GM23338 (cell line): ENCODE measurements at regions not wholly inside any gene's neighbourhood (a gene's known extent, or its start where the extent isn't known, plus 50 kb on each side); places are given as distances from the start of the nearest gene placed in this dataset.

ENCODE experiments used
- ATAC-seq: fragments of 200-7000 bp; cut with Tn5 transposase; 3 replicates; pipeline ENCODE4 v1.9.1; 2020
- DNase-seq: peaks from one replicate; pipeline ENCODE4 v3.0.0-alpha.2; 2015; ENCODE audit warnings: low spot score
- H2AFZ ChIP-seq: fragments of 200-600 bp; sonication (generic); 2 replicates; pipeline ENCODE4 v1.8.0; 2016; ENCODE audit warnings: antibody characterized with exemption, mild to moderate bottlenecking, moderate library complexity
- H3F3A ChIP-seq: fragments of 200-600 bp; sonication (generic); replicated peaks from 2 replicates; pipeline ENCODE4 v1.8.0; 2017; ENCODE audit warnings: antibody characterized with exemption, mixed run types, low read depth
- H3K27ac ChIP-seq: fragments of 200-600 bp; sonication (generic); 2 replicates; pipeline ENCODE4 v1.6.1; 2016; ENCODE audit warnings: low read depth
- H3K27me3 ChIP-seq: fragments of 200-600 bp; sonication (generic); 2 replicates; pipeline ENCODE4 v1.8.0; 2016; ENCODE audit warnings: mild to moderate bottlenecking, mixed run types, moderate library complexity; ENCODE audit not compliant: insufficient read depth
- H3K36me3 ChIP-seq: fragments of 200-600 bp; sonication (generic); 2 replicates; pipeline ENCODE4 v1.8.0; 2016; ENCODE audit warnings: mild to moderate bottlenecking; ENCODE audit not compliant: insufficient read depth
- H3K4me1 ChIP-seq: fragments of 200-600 bp; sonication (generic); 2 replicates; pipeline ENCODE4 v1.8.0; 2016; ENCODE audit warnings: mild to moderate bottlenecking, moderate library complexity; ENCODE audit not compliant: insufficient read depth
- H3K4me2 ChIP-seq: fragments of 200-600 bp; sonication (generic); 2 replicates; pipeline ENCODE4 v1.7.1; 2017; ENCODE audit warnings: mixed run types
- H3K4me3 ChIP-seq: fragments of 200-600 bp; sonication (generic); 2 replicates; pipeline ENCODE4 v1.6.1; 2016; ENCODE audit warnings: mixed run types
- H3K79me2 ChIP-seq: fragments of 200-600 bp; sonication (generic); replicated peaks from 2 replicates; pipeline ENCODE4 v1.8.0; 2017; ENCODE audit warnings: mild to moderate bottlenecking; ENCODE audit not compliant: insufficient read depth
- H3K9me2 ChIP-seq: fragments of 200-600 bp; sonication (generic); 2 replicates; pipeline ENCODE4 v1.8.0; 2017; ENCODE audit not compliant: insufficient read depth
- H4K20me1 ChIP-seq: fragments of 200-600 bp; sonication (generic); replicated peaks from 2 replicates; pipeline ENCODE4 v1.8.0; 2017; ENCODE audit warnings: mild to moderate bottlenecking; ENCODE audit not compliant: insufficient read depth
- H3K27ac Mint-ChIP-seq: 2 replicates; pipeline ENCODE4 v1.8.0; 2020; ENCODE audit warnings: inconsistent platforms, mild to moderate bottlenecking, moderate library complexity, mixed read lengths
- H3K27me3 Mint-ChIP-seq: 3 replicates; pipeline ENCODE4 v1.8.0; 2022; ENCODE audit warnings: low read depth, mild to moderate bottlenecking, moderate library complexity, mixed read lengths, inconsistent platforms; ENCODE audit not compliant: insufficient read depth, poor library complexity
- H3K36me3 Mint-ChIP-seq: 3 replicates; pipeline ENCODE4 v1.8.0; 2021; ENCODE audit warnings: low read depth, mild to moderate bottlenecking, inconsistent platforms, moderate library complexity, mixed read lengths
- H3K4me1 Mint-ChIP-seq: 3 replicates; pipeline ENCODE4 v1.8.0; 2020; ENCODE audit warnings: mild to moderate bottlenecking, inconsistent platforms, mixed read lengths
- H3K4me3 Mint-ChIP-seq: 3 replicates; pipeline ENCODE4 v1.8.0; 2021; ENCODE audit warnings: moderate library complexity, mild to moderate bottlenecking, inconsistent platforms, mixed read lengths
- H3K9me3 Mint-ChIP-seq: 3 replicates; pipeline ENCODE4 v1.8.0; 2020; ENCODE audit warnings: moderate library complexity, mild to moderate bottlenecking, inconsistent platforms, mixed read lengths
- CREB1 ChIP-seq: fragments of 250-450 bp; sonication (Bioruptor Pico); IDR thresholded peaks from 2 replicates; pipeline ENCODE4 v1.5.0; 2020; ENCODE audit warnings: low read depth, mild to moderate bottlenecking, moderate library complexity
- EZH2 ChIP-seq: fragments of 200-600 bp; sonication (generic); IDR thresholded peaks from one replicate; pipeline ENCODE4 v1.8.0; 2017; ENCODE audit warnings: antibody characterized with exemption, mild to moderate bottlenecking, low read depth; ENCODE audit not compliant: unreplicated experiment
- JUNB ChIP-seq: IDR thresholded peaks from one replicate; pipeline ENCODE4 v1.6.1; 2016; ENCODE audit warnings: antibody characterized with exemption; ENCODE audit not compliant: unreplicated experiment
- NANOG ChIP-seq: IDR thresholded peaks from 2 replicates; pipeline ENCODE4 v1.6.1; 2016; ENCODE audit warnings: antibody characterized with exemption, borderline replicate concordance
- POLR2AphosphoS5 ChIP-seq: IDR thresholded peaks from 2 replicates; pipeline ENCODE4 v1.6.1; 2016; ENCODE audit warnings: antibody characterized with exemption, low read depth
- STAT1 ChIP-seq: IDR thresholded peaks from one replicate; pipeline ENCODE4 v1.6.1; 2016; ENCODE audit warnings: antibody characterized with exemption; ENCODE audit not compliant: unreplicated experiment
- ZNF114 ChIP-seq: fragments of 250-450 bp; sonication (Bioruptor Pico); IDR thresholded peaks from 2 replicates; pipeline ENCODE4 v1.5.0; 2020; ENCODE audit warnings: mild to moderate bottlenecking, moderate library complexity
- ZNF331 ChIP-seq: fragments of 250-450 bp; sonication (Bioruptor Pico); IDR thresholded peaks from 2 replicates; pipeline ENCODE4 v1.5.0; 2020; ENCODE audit warnings: low read depth, mild to moderate bottlenecking, moderate library complexity
- TF ChIP-seq, protein P1 (sequence below): fragments of 250-450 bp; sonication (Bioruptor Pico); IDR thresholded peaks from 2 replicates; pipeline ENCODE4 v1.5.0; 2020; ENCODE audit warnings: mild to moderate bottlenecking, moderate library complexity
- TF ChIP-seq, protein P2 (sequence below), 2 experiments: fragments of 200-600 bp in 1 of 2; sonication (generic) in 1 of 2; conservative IDR thresholded peaks; 2 replicates each; pipeline versions ENCODE4 v1.5.1 to v1.6.1; 2016 to 2017; ENCODE audit warnings: antibody characterized with exemption in 2 of 2, low read depth in 2 of 2, mild to moderate bottlenecking in 2 of 2, moderate library complexity in 1 of 2
- TF ChIP-seq, protein P3 (sequence below): IDR thresholded peaks from 2 replicates; pipeline ENCODE4 v1.6.1; 2016; ENCODE audit warnings: antibody characterized with exemption

DNA sequence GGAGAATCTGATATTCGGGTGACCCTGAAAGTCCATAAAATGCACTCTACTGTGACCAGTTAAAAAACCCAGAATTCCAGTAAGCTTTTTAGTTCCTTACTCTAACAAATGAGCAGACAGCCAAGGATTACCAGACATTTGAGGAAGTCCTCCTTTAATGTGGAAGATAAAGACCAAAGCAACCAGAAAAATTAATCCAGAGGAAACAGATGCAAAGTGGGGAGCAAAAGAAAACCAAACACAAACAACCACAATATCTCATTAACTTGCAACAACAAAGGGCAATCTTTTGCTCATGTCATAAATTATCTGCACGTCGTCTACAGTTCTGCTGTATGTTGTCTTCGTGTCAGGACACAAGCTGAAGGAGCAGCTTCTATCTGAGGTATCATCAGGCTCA, 164.4 kb downstream of the PJA1 start:
- Histone ChIP-seq H2AFZ (no peak overlapping the region), H3F3A (no peaks in the 10 kb centered on the region), H3K79me2 (no peaks in the 10 kb centered on the region), H3K4me2 (no peak overlapping the region), H3K4me3 (no peak overlapping the region), H3K4me1 (no peaks in the 10 kb centered on the region), H3K36me3 (no peaks in the 10 kb centered on the region), H4K20me1 (no peaks in the 10 kb centered on the region), H3K9me2 (no peaks in the 10 kb centered on the region), H3K27ac (no peak overlapping the region), H3K27me3 (no peaks in the 10 kb centered on the region)
- TF ChIP-seq CREB1, result no peak
- no peak for TF ChIP-seq NANOG
- Mint-ChIP-seq H3K27ac (no peak overlapping the region), H3K9me3 (no peaks in the 10 kb centered on the region), H3K27me3 (peaks cover under 1% of the 10 kb centered on the region), H3K36me3 (no peaks in the 10 kb centered on the region), H3K4me1 (no peaks in the 10 kb centered on the region), H3K4me3 (no peak overlapping the region)
- no peak for ATAC-seq
- DNase-seq, result no peak

DNA sequence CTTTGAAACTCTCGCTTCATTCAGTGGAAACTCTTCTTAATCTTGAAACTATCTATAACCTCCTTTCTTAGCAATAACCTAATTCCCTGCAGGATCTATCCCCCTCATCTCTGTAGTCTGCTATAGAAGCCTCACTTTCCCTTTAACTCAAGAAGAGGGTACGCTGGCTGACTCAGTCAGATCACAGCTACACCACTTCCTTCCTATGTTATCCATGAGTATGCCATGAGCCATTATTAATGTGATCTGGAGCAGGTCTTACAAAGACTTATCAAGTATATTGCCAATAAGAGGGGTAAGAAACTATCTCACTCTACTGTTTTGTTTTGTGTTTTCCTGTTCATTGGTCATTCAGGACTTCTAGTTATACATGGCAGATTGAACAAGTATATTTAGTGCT, 165.3 kb downstream of the PJA1 start:
- H3K27me3 Mint-ChIP-seq, result peaks cover 3% of the 10 kb centered on the region
- peaks cover 3% of the 10 kb centered on the region; the same call in 2 of the 3 replicates for H3K4me1 Mint-ChIP-seq
- H4K20me1 ChIP-seq, result no peaks in the 10 kb centered on the region
- no peak for TF ChIP-seq ZNF331 (CRISPR knock-in tag)
- no peak for TF ChIP-seq ZNF114 (CRISPR knock-in tag)
- TF ChIP-seq, protein P1, sequence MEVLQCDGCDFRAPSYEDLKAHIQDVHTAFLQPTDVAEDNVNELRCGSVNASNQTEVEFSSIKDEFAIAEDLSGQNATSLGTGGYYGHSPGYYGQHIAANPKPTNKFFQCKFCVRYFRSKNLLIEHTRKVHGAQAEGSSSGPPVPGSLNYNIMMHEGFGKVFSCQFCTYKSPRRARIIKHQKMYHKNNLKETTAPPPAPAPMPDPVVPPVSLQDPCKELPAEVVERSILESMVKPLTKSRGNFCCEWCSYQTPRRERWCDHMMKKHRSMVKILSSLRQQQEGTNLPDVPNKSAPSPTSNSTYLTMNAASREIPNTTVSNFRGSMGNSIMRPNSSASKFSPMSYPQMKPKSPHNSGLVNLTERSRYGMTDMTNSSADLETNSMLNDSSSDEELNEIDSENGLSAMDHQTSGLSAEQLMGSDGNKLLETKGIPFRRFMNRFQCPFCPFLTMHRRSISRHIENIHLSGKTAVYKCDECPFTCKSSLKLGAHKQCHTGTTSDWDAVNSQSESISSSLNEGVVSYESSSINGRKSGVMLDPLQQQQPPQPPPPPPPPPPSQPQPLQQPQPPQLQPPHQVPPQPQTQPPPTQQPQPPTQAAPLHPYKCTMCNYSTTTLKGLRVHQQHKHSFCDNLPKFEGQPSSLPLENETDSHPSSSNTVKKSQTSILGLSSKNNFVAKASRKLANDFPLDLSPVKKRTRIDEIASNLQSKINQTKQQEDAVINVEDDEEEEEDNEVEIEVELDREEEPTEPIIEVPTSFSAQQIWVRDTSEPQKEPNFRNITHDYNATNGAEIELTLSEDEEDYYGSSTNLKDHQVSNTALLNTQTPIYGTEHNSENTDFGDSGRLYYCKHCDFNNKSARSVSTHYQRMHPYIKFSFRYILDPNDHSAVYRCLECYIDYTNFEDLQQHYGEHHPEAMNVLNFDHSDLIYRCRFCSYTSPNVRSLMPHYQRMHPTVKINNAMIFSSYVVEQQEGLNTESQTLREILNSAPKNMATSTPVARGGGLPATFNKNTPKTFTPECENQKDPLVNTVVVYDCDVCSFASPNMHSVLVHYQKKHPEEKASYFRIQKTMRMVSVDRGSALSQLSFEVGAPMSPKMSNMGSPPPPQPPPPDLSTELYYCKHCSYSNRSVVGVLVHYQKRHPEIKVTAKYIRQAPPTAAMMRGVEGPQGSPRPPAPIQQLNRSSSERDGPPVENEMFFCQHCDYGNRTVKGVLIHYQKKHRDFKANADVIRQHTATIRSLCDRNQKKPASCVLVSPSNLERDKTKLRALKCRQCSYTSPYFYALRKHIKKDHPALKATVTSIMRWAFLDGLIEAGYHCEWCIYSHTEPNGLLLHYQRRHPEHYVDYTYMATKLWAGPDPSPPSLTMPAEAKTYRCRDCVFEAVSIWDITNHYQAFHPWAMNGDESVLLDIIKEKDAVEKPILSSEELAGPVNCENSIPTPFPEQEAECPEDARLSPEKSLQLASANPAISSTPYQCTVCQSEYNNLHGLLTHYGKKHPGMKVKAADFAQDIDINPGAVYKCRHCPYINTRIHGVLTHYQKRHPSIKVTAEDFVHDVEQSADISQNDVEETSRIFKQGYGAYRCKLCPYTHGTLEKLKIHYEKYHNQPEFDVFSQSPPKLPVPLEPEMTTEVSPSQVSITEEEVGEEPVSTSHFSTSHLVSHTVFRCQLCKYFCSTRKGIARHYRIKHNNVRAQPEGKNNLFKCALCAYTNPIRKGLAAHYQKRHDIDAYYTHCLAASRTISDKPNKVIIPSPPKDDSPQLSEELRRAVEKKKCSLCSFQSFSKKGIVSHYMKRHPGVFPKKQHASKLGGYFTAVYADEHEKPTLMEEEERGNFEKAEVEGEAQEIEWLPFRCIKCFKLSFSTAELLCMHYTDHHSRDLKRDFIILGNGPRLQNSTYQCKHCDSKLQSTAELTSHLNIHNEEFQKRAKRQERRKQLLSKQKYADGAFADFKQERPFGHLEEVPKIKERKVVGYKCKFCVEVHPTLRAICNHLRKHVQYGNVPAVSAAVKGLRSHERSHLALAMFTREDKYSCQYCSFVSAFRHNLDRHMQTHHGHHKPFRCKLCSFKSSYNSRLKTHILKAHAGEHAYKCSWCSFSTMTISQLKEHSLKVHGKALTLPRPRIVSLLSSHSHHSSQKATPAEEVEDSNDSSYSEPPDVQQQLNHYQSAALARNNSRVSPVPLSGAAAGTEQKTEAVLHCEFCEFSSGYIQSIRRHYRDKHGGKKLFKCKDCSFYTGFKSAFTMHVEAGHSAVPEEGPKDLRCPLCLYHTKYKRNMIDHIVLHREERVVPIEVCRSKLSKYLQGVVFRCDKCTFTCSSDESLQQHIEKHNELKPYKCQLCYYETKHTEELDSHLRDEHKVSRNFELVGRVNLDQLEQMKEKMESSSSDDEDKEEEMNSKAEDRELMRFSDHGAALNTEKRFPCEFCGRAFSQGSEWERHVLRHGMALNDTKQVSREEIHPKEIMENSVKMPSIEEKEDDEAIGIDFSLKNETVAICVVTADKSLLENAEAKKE (CRISPR knock-in tag), result no peak
- TF ChIP-seq, protein P2, sequence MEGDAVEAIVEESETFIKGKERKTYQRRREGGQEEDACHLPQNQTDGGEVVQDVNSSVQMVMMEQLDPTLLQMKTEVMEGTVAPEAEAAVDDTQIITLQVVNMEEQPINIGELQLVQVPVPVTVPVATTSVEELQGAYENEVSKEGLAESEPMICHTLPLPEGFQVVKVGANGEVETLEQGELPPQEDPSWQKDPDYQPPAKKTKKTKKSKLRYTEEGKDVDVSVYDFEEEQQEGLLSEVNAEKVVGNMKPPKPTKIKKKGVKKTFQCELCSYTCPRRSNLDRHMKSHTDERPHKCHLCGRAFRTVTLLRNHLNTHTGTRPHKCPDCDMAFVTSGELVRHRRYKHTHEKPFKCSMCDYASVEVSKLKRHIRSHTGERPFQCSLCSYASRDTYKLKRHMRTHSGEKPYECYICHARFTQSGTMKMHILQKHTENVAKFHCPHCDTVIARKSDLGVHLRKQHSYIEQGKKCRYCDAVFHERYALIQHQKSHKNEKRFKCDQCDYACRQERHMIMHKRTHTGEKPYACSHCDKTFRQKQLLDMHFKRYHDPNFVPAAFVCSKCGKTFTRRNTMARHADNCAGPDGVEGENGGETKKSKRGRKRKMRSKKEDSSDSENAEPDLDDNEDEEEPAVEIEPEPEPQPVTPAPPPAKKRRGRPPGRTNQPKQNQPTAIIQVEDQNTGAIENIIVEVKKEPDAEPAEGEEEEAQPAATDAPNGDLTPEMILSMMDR (conservative IDR thresholded peaks at IDR 0.05; ENCODE audit: low read depth in 2 of 2), result no peak
- TF ChIP-seq EZH2, result no peak
- no peak for TF ChIP-seq POLR2AphosphoS5
- TF ChIP-seq, protein P3, sequence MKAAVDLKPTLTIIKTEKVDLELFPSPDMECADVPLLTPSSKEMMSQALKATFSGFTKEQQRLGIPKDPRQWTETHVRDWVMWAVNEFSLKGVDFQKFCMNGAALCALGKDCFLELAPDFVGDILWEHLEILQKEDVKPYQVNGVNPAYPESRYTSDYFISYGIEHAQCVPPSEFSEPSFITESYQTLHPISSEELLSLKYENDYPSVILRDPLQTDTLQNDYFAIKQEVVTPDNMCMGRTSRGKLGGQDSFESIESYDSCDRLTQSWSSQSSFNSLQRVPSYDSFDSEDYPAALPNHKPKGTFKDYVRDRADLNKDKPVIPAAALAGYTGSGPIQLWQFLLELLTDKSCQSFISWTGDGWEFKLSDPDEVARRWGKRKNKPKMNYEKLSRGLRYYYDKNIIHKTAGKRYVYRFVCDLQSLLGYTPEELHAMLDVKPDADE, result no peak
- no peak for TF ChIP-seq JUNB
- no peak for TF ChIP-seq NANOG
- no peak for TF ChIP-seq CREB1
- TF ChIP-seq STAT1, result no peak
- H3F3A ChIP-seq, result no peaks in the 10 kb centered on the region
- no peak overlapping the region for H3K4me3 ChIP-seq
- no peak overlapping the region for H3K4me3 Mint-ChIP-seq
- no peaks in the 10 kb centered on the region for H3K79me2 ChIP-seq
- H3K27ac Mint-ChIP-seq, result no peak overlapping the region
- DNase-seq, result no peak
- H3K9me2 ChIP-seq, result no peaks in the 10 kb centered on the region
- H3K36me3 ChIP-seq, result no peaks in the 10 kb centered on the region
- H3K4me1 ChIP-seq, result no peaks in the 10 kb centered on the region
- H2AFZ ChIP-seq, result no peak overlapping the region
- no peak overlapping the region for H3K27ac ChIP-seq
- H3K36me3 Mint-ChIP-seq, result no peaks in the 10 kb centered on the region
- ATAC-seq, result no peak
- no peaks in the 10 kb centered on the region; the same call in 2 of the 3 replicates for H3K9me3 Mint-ChIP-seq
- no peaks in the 10 kb centered on the region for H3K27me3 ChIP-seq
- no peak overlapping the region for H3K4me2 ChIP-seq
